ENCODE measurements at regions not wholly inside any gene's neighbourhood (a gene's known extent, or its start where the extent isn't known, plus 50 kb on each side); places are given as distances from the start of the nearest gene placed in this dataset.

DNA sequence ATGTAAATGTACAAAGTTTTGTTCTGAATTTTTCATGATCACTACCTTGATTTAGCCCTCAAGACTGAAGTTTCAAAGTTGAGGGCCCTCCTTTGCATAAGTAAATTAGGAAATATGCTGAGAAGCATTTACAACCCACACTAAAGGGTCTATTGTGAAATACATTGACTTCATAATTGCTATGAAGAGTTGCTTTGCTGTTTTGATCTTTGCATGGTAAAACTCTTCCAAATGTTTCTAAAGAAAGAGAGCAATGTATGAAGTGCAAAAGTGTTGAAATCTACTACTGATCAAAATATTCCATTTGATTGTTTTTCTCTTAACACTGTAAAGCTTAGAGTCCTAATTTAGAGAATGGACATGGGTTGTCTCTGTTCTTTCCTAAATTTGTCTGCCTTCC, 77.2 kb downstream of the C7orf25 start:
- intact Hi-C loops (cut with DNase I, micrococcal nuclease): no loop called here
- TF ChIP-seq CTCF (IDR thresholded peaks at IDR 0.05): no peak
- H3K4me3 ChIP-seq: no peak overlapping the region
- no peak for DNase-seq
- H3K36me3 ChIP-seq (ENCODE audit: low read depth): no peaks in the 10 kb centered on the region
- no peaks in the 10 kb centered on the region for H3K9me3 ChIP-seq
- no peaks in the 10 kb centered on the region for H3K4me1 ChIP-seq (ENCODE audit: low read depth)
- ATAC-seq: no peak

DNA sequence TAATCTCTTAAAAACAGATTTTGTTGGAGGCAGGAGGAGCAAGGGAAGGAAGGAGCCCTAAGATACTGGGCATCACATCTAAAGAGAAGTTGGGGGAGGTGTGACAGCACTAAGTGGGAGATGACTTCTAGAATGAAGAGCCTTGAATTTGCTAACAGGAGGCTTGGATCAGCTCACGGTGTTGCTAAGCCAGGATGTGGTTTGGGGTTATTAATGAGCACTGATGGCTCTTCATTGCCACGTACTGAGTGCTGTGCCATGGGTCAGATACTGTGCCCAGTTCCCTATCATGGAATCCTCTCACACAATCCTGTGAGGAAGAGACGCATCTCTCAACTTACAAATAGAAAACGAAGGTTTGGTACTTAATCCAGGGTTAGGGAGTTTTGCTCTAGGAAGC, 78.5 kb downstream of the C7orf25 start:
- no peaks in the 10 kb centered on the region for H3K9me3 ChIP-seq
- no peaks in the 10 kb centered on the region for H3K4me1 ChIP-seq (ENCODE audit: low read depth)
- ATAC-seq (no peak), DNase-seq (no peak)
- intact Hi-C loops (cut with DNase I, micrococcal nuclease): no loop called here
- no peak for TF ChIP-seq CTCF (IDR thresholded peaks at IDR 0.05)
- no peak overlapping the region for H3K4me3 ChIP-seq
- H3K36me3 ChIP-seq (ENCODE audit: low read depth): no peaks in the 10 kb centered on the region

- Histone ChIP-seq H3K4me3 (no peak overlapping the region), H3K36me3 (ENCODE audit: low read depth) (no peaks in the 10 kb centered on the region), H3K4me1 (ENCODE audit: low read depth) (no peaks in the 10 kb centered on the region), H3K9me3 (no peaks in the 10 kb centered on the region)
- no peak for TF ChIP-seq CTCF (IDR thresholded peaks at IDR 0.05)
- intact Hi-C loops (cut with DNase I, micrococcal nuclease): no loop called here
- DNase-seq: no peak
- ATAC-seq: no peak
These were observed 79.2 kb downstream of the C7orf25 start for GRCh38 chr7:42832667-42833066.

- no peak overlapping the region for H3K4me3 ChIP-seq
- TF ChIP-seq CTCF (IDR thresholded peaks at IDR 0.05): no peak
- DNase-seq (peak in 1 of 3 donors; percentile 51), ATAC-seq (peak; percentile 37)
- no peaks in the 10 kb centered on the region for H3K4me1 ChIP-seq (ENCODE audit: low read depth)
- no peaks in the 10 kb centered on the region for H3K9me3 ChIP-seq
- no peaks in the 10 kb centered on the region for H3K36me3 ChIP-seq (ENCODE audit: low read depth)
- intact Hi-C loops (cut with DNase I, micrococcal nuclease): no loop called here
These were observed 80.0 kb downstream of the C7orf25 start for GRCh38 chr7:42831718-42832522.

DNA sequence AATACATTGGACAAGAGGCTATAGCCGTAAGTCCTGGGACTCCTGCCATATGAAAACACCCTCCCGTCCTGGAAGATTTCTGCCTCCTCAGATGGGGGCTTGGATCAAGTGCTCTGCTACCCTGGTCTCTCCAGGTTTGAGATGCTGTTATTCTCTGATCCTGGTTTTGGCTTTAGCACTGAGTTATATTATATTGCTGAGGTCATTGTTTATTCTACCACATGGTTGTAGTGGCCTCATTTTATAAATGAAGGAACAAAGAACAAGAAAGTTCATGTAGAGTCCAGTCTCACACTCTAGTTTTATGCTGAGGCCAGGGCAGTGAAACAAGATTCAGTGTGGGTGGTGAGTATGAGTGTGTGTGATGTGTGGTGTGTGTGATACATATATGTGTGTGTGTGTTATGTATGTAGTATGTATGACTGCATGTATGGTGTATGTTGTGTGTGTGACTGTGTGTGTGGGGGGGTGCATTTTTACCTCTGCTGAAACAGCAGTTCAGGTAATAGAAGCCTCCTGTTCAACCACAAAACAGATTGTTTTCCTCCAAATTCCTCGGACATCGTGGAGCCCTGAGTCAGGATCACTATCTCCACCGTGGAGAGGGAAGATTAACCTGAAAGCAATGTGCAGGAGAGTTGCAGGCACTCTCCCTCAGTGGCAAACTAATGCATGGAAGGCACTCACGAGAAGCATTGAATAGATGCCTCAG, 80.7 kb downstream of the C7orf25 start:
- no peaks in the 10 kb centered on the region for H3K4me1 ChIP-seq (ENCODE audit: low read depth)
- TF ChIP-seq CTCF (IDR thresholded peaks at IDR 0.05): no peak
- H3K9me3 ChIP-seq: no peaks in the 10 kb centered on the region
- no peaks in the 10 kb centered on the region for H3K36me3 ChIP-seq (ENCODE audit: low read depth)
- intact Hi-C loops (cut with DNase I, micrococcal nuclease): no loop called here
- DNase-seq (no peak), ATAC-seq (no peak)
- H3K4me3 ChIP-seq: no peak overlapping the region

Measured in mucosa of descending colon (tissue), 3 donors.